Type B pancreatic cell (in vitro differentiated cells): ENCODE measurements at regions not wholly inside any gene's neighbourhood (a gene's known extent, or its start where the extent isn't known, plus 50 kb on each side); places are given as distances from the start of the nearest gene placed in this dataset.

ENCODE experiments used
- DNase-seq: peaks from one replicate; pipeline ENCODE4 v3.0.0; 2021; ENCODE audit warnings: mixed read lengths; ENCODE audit not compliant: unreplicated experiment; ENCODE audit errors: extremely low spot score
- H3K27ac Mint-ChIP-seq: 2 replicates; pipeline ENCODE4 v1.8.0; 2021; ENCODE audit warnings: mild to moderate bottlenecking, mixed read lengths
- H3K27me3 Mint-ChIP-seq: 2 replicates; pipeline ENCODE4 v1.8.0; 2021; ENCODE audit warnings: mixed read lengths
- H3K36me3 Mint-ChIP-seq: 2 replicates; pipeline ENCODE4 v1.8.0; 2021; ENCODE audit warnings: mixed read lengths
- H3K4me1 Mint-ChIP-seq: one replicate; pipeline ENCODE4 v1.8.0; 2021; ENCODE audit warnings: mixed read lengths; ENCODE audit not compliant: unreplicated experiment
- H3K4me3 Mint-ChIP-seq: 2 replicates; pipeline ENCODE4 v1.8.0; 2021; ENCODE audit warnings: mild to moderate bottlenecking, mixed read lengths
- H3K9me3 Mint-ChIP-seq: 2 replicates; pipeline ENCODE4 v1.8.0; 2021; ENCODE audit warnings: mixed read lengths
- CTCF ChIP-seq: fragments of 200-600 bp; sonication (generic); conservative IDR thresholded peaks from 2 replicates; pipeline ENCODE4 v1.5.0; 2021; ENCODE audit warnings: antibody characterized with exemption, mild to moderate bottlenecking

- H3K9me3 Mint-ChIP-seq = no peaks in the 10 kb centered on the region
- H3K4me1 Mint-ChIP-seq = no peaks in the 10 kb centered on the region
- DNase-seq = no peak
- H3K36me3 Mint-ChIP-seq = no peaks in the 10 kb centered on the region
- no peak overlapping the region for H3K4me3 Mint-ChIP-seq
- no peak for TF ChIP-seq CTCF
- no peak overlapping the region for H3K27ac Mint-ChIP-seq
- no peaks in the 10 kb centered on the region for H3K27me3 Mint-ChIP-seq
Observed at GRCh38 chr4:54877006-54877405, 219.2 kb downstream of the KIT start.

- Mint-ChIP-seq H3K36me3 (no peaks in the 10 kb centered on the region), H3K27me3 (no peaks in the 10 kb centered on the region), H3K4me1 (no peaks in the 10 kb centered on the region), H3K4me3 (no peak overlapping the region), H3K9me3 (no peaks in the 10 kb centered on the region), H3K27ac (no peak overlapping the region)
- no peak for TF ChIP-seq CTCF
- DNase-seq = no peak
Observed at GRCh38 chr4:54872261-54872660, 214.5 kb downstream of the KIT start.

- no peak for DNase-seq
- Mint-ChIP-seq H3K36me3 (no peaks in the 10 kb centered on the region), H3K27ac (no peak overlapping the region), H3K9me3 (no peaks in the 10 kb centered on the region), H3K27me3 (peaks cover 8% of the 10 kb centered on the region), H3K4me3 (no peak overlapping the region), H3K4me1 (no peaks in the 10 kb centered on the region)
- no peak for TF ChIP-seq CTCF
Observed at GRCh38 chr4:54863571-54864255, 206.0 kb downstream of the KIT start.

- H3K4me3 Mint-ChIP-seq = no peak overlapping the region
- H3K27me3 Mint-ChIP-seq = peaks cover 13% of the 10 kb centered on the region
- H3K4me1 Mint-ChIP-seq = no peaks in the 10 kb centered on the region
- DNase-seq = no peak
- no peak for TF ChIP-seq CTCF
- no peak overlapping the region for H3K27ac Mint-ChIP-seq
- no peaks in the 10 kb centered on the region for H3K36me3 Mint-ChIP-seq
- no peaks in the 10 kb centered on the region for H3K9me3 Mint-ChIP-seq
Observed at GRCh38 chr4:54861201-54861600, 203.4 kb downstream of the KIT start.

GRCh38 chr4:54855191-54855854, 197.6 kb downstream of the KIT start:
- H3K4me1 Mint-ChIP-seq = peaks cover 5% of the 10 kb centered on the region

More at GRCh38 chr4:54855191-54855854, 197.6 kb downstream of the KIT start:
- no peak for TF ChIP-seq CTCF
- Mint-ChIP-seq H3K27ac (no peak overlapping the region), H3K36me3 (no peaks in the 10 kb centered on the region), H3K9me3 (no peaks in the 10 kb centered on the region), H3K27me3 (peaks cover 13% of the 10 kb centered on the region), H3K4me3 (no peak overlapping the region)
- no peak for DNase-seq
